ENCODE measurements at regions not wholly inside any gene's neighbourhood (a gene's known extent, or its start where the extent isn't known, plus 50 kb on each side); places are given as distances from the start of the nearest gene placed in this dataset.

DNA sequence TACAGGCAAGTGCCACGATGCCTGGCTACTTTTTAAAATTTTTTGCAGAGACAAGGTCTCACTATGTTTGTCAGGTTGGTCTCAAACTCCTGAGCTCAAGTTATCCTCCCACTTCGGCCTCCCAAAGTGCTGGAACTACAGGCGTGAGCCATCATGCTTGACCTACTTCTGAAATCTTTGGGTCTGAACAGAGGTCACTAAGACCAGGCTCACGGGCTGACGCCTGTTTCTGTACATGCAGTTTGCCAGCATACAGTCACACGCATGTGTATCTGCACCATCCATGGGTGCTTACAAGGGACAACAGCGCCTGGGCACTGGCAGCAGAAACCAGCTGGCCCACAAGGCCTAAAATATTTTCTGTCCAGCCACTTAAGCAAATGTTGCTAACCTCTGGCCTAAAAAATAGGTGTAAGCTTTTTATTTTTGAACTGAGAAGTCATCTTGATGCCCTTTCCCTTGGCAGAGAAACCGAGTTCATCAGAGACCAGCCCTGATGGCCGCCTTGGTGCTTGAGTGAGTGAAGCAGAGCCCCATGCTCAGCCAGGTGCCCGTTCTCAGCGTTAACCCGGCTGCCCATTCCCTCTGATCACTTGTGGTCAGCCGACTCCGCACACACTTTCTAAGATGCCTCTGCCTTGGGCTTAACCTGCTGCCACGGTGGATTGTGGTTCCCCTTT is 425.2 kb downstream of the OCA2 start:
- intact Hi-C loops (cut with DNase I): no loop called here
- ATAC-seq (no peak), DNase-seq (ENCODE audit: missing footprints) (no peak)

GRCh38 chr15:27672537-27672936 is 426.6 kb downstream of the OCA2 start:
- no peak for DNase-seq (ENCODE audit: missing footprints)
- intact Hi-C loops (cut with DNase I): no loop called here
- ATAC-seq: no peak

DNA sequence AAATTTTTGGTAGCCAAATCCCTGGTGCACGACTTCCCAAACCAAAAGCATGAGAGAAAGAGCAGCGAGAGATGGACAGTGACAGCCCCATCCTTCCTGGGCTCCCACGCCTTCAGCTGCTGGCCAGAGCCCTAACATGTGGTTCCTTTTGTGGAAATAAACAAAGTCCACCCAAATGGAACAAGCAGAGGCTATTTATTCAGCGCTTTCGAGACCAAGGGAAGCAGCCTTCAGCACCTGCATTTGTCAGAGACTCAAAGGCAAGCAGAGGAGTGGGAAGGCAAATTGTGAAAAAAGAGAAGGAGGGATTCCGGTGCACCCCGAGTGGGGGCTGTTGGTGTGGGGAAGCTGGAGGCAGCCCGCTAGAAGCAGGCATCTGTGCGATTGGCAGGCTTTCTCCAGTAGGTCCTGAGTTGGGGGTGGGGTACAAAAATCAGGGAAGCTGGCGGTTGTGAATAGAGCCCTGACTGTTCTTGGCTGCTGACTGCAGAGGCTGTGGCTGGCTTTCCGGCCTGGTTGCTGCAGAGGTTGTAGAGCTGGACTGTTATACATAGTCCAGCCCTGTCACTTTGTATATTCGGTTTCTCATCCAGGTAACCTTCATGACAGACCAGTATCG is 427.2 kb downstream of the OCA2 start:
- intact Hi-C loops (cut with DNase I): no loop called here
- ATAC-seq (no peak), DNase-seq (ENCODE audit: missing footprints) (no peak)

- DNase-seq (ENCODE audit: missing footprints) (no peak), ATAC-seq (no peak)
- intact Hi-C loops (cut with DNase I): no loop called here
Observed at GRCh38 chr15:27670486-27671209, 428.5 kb downstream of the OCA2 start.

- ATAC-seq (no peak), DNase-seq (ENCODE audit: missing footprints) (no peak)
- intact Hi-C loops (cut with DNase I): no loop called here
Observed at GRCh38 chr15:27669641-27670040, 429.5 kb downstream of the OCA2 start.

DNA sequence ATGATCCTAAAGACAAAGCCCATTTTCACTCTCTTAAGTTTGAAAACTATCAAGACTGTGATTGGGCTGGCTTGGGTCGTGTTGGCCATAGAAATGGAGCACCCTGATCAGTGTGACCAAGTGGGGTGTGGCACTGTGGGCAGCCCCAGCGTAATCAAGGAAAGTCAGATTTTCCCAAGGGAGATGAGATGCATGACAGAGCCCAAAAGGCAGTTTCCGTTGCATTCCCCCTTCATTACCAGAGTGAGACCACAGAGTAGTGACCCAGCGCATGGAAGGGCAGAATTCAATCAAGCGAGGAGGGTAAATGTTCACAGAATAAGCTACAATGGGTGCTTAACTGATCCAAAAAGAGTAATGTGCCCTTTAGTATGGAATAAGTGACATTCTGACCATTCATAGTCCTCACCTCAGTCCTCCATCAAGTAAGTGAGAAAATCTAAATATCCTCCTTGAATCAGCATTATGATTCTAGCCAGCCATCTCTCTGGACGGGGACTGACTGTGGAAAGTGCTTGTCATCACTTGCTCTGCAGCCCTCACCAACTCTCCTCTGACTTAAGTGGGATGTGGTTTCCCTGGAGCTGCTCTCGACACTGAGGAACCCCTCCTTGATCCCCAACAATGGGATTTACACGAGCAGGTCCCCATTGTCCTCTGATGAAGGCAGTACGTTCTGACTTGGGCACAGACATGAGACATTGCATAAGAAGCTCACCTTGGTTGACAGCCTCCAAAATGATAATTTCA is 430.5 kb downstream of the OCA2 start:
- no peak for ATAC-seq
- intact Hi-C loops (cut with DNase I): no loop called here
- no peak for DNase-seq (ENCODE audit: missing footprints)

DNA sequence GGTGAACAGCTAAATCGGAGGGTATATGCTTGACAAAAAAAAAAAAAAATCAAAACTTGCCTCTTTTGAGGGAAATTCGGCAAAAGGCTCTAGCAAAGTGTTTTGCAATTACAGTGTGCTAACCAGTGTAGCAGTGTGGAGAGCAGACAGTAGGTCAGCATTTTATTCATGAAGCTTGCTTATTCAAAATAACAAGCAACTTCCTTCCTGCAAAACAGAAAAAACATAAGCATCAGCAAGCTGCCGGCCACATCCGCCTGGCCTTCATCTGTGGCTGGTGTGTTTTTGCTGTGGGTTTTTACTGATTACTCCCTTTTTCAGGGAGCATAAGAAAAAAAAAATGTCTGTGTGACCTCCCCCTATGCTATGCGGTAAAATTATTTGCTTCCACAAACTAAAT is 434.1 kb downstream of the OCA2 start:
- ATAC-seq (no peak), DNase-seq (ENCODE audit: missing footprints) (no peak)
- intact Hi-C loops (cut with DNase I): no loop called here

DNA sequence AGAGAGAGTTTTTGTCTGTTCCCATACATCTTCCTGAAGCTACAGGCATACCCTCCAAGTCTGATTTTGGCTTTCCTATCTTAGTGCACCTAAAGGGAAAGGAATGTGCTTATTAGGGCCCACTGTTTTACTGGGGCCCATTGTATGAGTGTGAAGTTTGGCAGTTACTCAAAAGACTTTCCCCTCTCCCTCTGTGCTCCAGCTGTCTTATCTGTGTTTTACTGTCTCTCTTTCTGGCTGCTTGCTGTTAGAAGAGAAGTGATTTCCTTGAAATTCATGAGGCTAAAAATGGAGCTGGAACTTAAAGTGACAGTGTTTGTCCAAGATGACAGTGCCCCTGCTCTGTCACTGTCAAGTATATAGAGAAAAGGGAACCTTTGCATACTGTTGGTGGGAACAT is 436.2 kb downstream of the OCA2 start:
- intact Hi-C loops (cut with DNase I): no loop called here

DNA sequence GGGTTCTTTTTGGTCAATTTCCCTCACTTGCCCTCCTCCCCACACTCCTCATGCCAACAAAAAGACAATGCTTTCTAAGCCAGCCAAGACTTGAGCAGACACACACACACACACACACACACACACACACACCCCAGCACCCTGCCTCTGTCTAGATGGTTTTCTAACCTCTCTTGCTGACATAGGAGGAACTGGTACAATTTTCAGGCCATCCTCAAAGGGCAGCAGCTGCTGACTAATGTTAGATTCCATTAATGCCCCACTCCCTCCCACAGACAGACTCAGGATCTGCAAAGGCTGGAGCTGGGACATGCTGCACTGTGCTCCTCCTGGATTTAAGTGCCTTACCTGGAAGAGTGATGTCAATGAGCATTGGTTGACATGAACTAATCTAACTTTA is 438.4 kb downstream of the OCA2 start:
- ATAC-seq: no peak
- intact Hi-C loops (cut with DNase I): no loop called here

More for the DNA sequence above, 436.2 kb downstream of the OCA2 start:
- ATAC-seq: no peak
- DNase-seq (ENCODE audit: missing footprints): no peak

DNA sequence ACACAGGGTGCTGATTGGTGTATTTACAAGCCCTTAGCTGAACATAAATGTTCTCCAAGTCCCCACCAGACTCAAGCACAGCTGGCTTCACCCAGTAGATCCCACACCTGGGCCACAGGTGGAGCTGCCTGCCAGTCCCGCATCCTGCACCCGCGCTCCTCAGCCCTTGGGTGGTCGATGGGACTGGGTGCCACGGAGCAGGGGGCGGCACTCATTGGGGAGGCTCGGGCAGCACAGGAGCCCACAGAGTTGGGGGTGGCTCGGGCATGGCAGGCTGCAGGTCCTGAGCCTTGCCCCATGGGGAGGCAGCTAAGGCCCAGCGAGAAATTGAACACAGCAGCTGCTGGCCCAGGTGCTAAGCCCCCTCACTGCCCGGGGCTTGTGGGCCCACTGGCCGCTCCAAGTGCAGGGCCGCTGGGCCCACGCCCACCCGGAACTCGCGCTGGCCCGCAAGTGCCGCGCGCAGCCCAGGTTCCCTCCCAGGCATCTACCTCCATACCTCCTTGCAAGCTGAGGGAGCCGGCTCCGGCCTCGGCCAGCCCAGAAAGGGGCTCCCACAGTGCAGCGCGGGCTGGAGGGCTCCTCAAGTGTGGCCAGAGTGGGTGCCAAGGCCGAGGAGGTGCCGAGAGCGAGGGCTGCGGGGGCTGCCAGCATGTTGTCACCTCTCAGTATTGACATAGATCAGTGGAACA is 442.7 kb downstream of the OCA2 start:
- intact Hi-C loops (cut with DNase I): no loop called here
- DNase-seq (ENCODE audit: missing footprints) (no peak), ATAC-seq (no peak)

More for the DNA sequence above, 438.4 kb downstream of the OCA2 start:
- no peak for DNase-seq (ENCODE audit: missing footprints)

DNA sequence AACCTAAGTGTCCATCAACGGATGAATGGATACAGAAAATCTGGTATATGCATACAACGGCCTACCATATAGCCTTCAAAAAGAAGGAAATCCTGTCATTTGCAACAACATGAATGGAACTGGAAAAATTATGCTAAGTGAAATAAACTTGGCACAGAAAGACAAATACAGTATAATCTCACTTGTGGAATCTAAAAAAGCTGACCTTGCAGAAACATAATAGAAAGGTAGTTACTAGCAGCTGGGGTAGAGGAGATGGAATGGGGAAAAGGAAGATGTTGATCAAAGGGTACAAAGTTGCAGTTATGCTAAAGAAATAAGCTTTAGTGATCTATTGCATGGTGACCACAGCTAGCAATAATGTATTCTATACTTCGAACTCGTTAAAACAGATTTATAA is 444.1 kb downstream of the OCA2 start:
- intact Hi-C loops (cut with DNase I): no loop called here
- DNase-seq (ENCODE audit: missing footprints) (no peak), ATAC-seq (no peak)

DNA sequence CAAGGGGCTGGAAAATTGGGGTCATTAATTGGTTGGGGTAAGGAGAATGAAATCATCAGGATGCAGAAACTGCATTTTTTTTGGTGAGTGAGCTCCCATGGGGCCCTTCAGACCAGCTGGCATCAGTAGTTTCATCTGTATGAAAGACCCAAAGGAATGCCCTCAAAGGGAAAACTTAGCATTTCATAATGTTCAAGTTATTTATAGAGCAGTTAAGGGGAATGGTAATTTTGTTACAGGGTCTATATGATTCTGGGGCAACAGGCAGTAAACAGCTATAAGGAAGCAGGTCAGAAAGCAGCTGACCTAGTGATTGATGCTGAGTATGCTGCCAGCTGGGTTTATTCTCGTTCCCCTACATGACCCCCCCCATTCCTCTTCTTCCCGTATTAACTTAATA is 448.9 kb downstream of the OCA2 start:
- DNase-seq (ENCODE audit: missing footprints) (no peak), ATAC-seq (no peak)
- intact Hi-C loops (cut with DNase I): no loop called here

- DNase-seq (ENCODE audit: missing footprints): no peak
- intact Hi-C loops (cut with DNase I): no loop called here
- no peak for ATAC-seq
Observed at GRCh38 chr15:27648359-27648758, 450.8 kb downstream of the OCA2 start.

DNA sequence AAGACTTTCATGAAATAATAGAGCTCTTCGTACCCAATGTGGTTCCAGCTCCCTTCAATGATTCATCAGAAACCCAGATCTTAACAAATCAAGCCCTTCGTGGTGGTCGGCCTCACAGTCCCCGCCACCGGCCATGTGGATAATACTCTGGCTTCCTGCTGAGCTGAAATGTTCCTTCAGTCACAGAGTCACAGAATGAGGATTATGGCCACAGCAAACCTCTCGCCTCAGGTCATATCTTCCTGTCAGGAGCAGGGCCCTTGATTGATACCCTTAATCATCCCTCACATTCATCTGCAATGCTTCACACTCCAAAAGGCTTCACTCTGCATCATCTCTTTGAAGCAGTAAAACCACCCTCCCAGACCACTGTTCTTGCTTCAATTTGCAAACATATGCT is 452.6 kb downstream of the OCA2 start:
- no peak for ATAC-seq
- intact Hi-C loops (cut with DNase I): no loop called here
- DNase-seq (ENCODE audit: missing footprints): no peak

DNA sequence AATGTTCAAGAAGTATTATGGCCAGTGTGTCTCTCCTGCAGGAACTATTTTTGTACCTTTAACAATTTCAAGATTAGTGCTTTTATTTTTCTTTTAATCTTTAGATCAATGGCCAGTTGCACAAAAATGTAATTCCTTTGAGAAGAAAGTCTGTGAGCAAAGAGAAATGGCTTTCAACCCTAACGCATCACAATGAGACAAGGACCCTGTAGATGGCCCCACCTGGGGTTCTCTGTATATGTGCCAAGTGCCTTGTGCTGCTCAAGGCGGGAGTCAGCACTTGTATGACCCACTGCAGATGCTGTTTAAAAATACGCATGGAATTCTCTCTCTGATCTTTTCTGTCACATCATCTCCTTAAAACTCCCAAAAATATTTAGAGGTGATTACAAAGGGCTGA is 453.4 kb downstream of the OCA2 start:
- DNase-seq (ENCODE audit: missing footprints) (no peak), ATAC-seq (no peak)
- intact Hi-C loops (cut with DNase I): no loop called here

- DNase-seq (ENCODE audit: missing footprints) (no peak), ATAC-seq (no peak)
Observed at GRCh38 chr15:27642981-27643380, 456.1 kb downstream of the OCA2 start.

DNA sequence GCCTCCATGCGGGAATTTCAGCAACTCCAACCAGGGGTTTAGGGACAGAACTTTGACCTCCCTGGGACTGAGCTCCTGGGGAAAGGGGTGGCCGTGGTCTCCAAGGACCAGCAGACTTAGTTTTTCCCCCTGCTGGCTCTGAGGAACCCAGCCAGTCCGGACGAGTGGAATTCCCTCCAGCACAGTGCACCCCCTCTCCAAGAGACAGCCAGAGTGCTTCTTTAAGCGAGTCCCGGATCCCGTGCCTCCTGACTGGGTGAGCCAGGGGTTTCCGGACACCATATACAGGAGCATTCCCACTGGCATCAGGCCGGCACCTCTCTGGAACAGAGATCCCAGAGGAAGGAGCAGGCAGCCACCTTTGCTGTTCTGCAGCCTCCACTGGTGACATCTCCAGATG is 459.5 kb downstream of the OCA2 start:
- intact Hi-C loops (cut with DNase I): no loop called here
- DNase-seq (ENCODE audit: missing footprints): peak; percentile 50
- ATAC-seq: no peak

More at GRCh38 chr15:27642981-27643380, 456.1 kb downstream of the OCA2 start:
- intact Hi-C loops (cut with DNase I): no loop called here

DNA sequence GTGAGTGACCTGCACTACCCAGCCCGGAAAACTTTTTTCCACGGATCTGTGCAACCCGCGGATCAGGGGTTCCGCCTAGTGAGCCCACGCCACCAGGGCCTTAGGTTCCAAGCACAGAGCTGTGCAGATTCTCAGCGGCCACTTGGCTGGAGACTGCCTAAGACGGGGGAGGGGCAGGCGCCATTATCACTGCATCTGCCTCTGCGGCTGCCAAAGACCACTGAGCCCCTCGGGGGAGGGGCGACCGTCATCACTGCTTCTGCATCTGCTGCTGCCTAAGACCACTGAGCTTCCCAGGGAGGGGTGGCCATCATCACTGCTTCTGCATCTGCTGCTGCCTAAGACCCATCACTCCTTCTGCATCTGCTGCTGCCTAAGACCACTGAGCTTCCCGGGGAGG is 460.2 kb downstream of the OCA2 start:
- DNase-seq (ENCODE audit: missing footprints) (no peak), ATAC-seq (no peak)
- intact Hi-C loops (cut with DNase I): no loop called here

DNA sequence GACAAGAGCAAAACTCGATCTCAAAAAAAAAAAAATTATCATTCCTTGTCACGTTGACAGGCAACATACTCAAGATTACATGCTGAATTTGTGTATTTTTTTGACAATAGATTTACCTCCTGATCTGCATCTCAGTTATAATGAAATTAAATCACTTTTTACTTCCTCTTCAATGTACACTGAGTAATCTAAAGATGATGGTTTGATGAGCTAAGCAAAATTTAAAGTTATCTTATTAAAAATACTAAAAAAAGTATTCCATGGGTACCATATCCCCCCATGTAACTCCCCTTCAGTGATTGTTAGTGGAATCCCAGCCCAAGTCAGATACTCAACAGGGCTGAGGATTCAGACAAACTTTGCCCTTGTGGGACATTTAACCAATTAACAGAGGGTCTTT is 463.2 kb downstream of the OCA2 start:
- DNase-seq (ENCODE audit: missing footprints): no peak
- intact Hi-C loops (cut with DNase I): no loop called here
- no peak for ATAC-seq

Measured in Right ventricle myocardium inferior (tissue), 1 donor.